ENCODE measurements at regions not wholly inside any gene's neighbourhood (a gene's known extent, or its start where the extent isn't known, plus 50 kb on each side); places are given as distances from the start of the nearest gene placed in this dataset.

GRCh38 chr13:107459430-107459829 is 755.9 kb downstream of the LIG4 start:
- Histone ChIP-seq H3K4me3 (no peak overlapping the region), H3K27ac (no peak overlapping the region), H3K4me2 (no peak overlapping the region), H3K36me3 (no peaks in the 10 kb centered on the region), H3K9ac (no peak overlapping the region), H3K9me3 (no peaks in the 10 kb centered on the region), H3K4me1 (no peaks in the 10 kb centered on the region), H3K27me3 (no peaks in the 10 kb centered on the region), H4K20me1 (no peaks in the 10 kb centered on the region)
- no peak for TF ChIP-seq Cebpa-rat (IDR thresholded peaks at IDR 0.05)

GRCh38 chr13:107458269-107458668 is 757.1 kb downstream of the LIG4 start:
- H4K20me1 ChIP-seq = no peaks in the 10 kb centered on the region
- peaks cover 6% of the 10 kb centered on the region for H3K9me3 ChIP-seq
- no peak overlapping the region for H3K4me3 ChIP-seq
- no peak overlapping the region for H3K4me2 ChIP-seq
- TF ChIP-seq Cebpa-rat (IDR thresholded peaks at IDR 0.05) = no peak
- H3K4me1 ChIP-seq = no peaks in the 10 kb centered on the region
- no peaks in the 10 kb centered on the region for H3K36me3 ChIP-seq
- H3K27me3 ChIP-seq = no peaks in the 10 kb centered on the region
- no peak overlapping the region for H3K9ac ChIP-seq
- no peak overlapping the region for H3K27ac ChIP-seq

DNA sequence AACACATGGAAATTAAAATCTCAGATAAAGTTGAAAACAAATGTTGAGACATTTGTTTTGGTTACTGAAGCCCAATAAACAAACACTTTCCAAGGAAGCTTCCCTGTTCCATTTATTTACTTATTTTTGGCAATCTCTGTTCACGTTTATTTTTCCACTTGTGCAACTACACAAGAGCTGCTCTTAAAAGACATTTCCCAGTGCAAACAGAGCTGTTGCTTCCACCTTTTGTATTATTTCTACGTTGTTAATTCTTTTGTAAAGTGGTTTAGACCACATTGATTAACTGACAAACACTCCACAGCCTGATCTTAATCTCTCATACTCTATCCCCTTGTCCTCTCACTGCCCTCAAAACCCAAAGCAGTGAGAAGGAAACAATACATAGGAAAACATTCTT is 757.6 kb downstream of the LIG4 start:
- Histone ChIP-seq H3K27ac (no peak overlapping the region), H3K36me3 (no peaks in the 10 kb centered on the region), H4K20me1 (no peaks in the 10 kb centered on the region), H3K27me3 (no peaks in the 10 kb centered on the region), H3K9me3 (peaks cover 12% of the 10 kb centered on the region), H3K4me3 (no peak overlapping the region), H3K4me2 (no peak overlapping the region), H3K4me1 (no peaks in the 10 kb centered on the region), H3K9ac (no peak overlapping the region)
- no peak for TF ChIP-seq Cebpa-rat (IDR thresholded peaks at IDR 0.05)

GRCh38 chr13:107456431-107456830 is 758.9 kb downstream of the LIG4 start:
- Histone ChIP-seq H3K4me2 (no peak overlapping the region), H3K36me3 (no peaks in the 10 kb centered on the region), H4K20me1 (no peaks in the 10 kb centered on the region), H3K9ac (no peak overlapping the region), H3K9me3 (peaks cover 17% of the 10 kb centered on the region), H3K4me3 (no peak overlapping the region), H3K27ac (no peak overlapping the region), H3K4me1 (no peaks in the 10 kb centered on the region), H3K27me3 (no peaks in the 10 kb centered on the region)
- TF ChIP-seq Cebpa-rat (IDR thresholded peaks at IDR 0.05) = no peak

GRCh38 chr13:107452833-107453232 is 762.5 kb downstream of the LIG4 start:
- TF ChIP-seq Cebpa-rat (IDR thresholded peaks at IDR 0.05) = no peak
- H3K27ac ChIP-seq = no peak overlapping the region

GRCh38 chr13:107450931-107451330 is 764.4 kb downstream of the LIG4 start:
- Histone ChIP-seq H4K20me1 (no peaks in the 10 kb centered on the region), H3K27ac (no peak overlapping the region), H3K9ac (no peak overlapping the region), H3K9me3 (peaks cover 17% of the 10 kb centered on the region), H3K27me3 (no peaks in the 10 kb centered on the region; the same call in 1 of the 2 replicates), H3K4me3 (no peak overlapping the region), H3K36me3 (no peaks in the 10 kb centered on the region), H3K4me2 (no peak overlapping the region), H3K4me1 (no peaks in the 10 kb centered on the region)
- TF ChIP-seq Cebpa-rat (IDR thresholded peaks at IDR 0.05) = no peak

More at GRCh38 chr13:107452833-107453232, 762.5 kb downstream of the LIG4 start:
- H3K4me2 ChIP-seq = no peak overlapping the region
- H3K36me3 ChIP-seq = no peaks in the 10 kb centered on the region
- no peaks in the 10 kb centered on the region for H3K4me1 ChIP-seq
- H3K9ac ChIP-seq = no peak overlapping the region
- H3K4me3 ChIP-seq = no peak overlapping the region
- no peaks in the 10 kb centered on the region for H4K20me1 ChIP-seq
- no peaks in the 10 kb centered on the region; the same call in 1 of the 2 replicates for H3K27me3 ChIP-seq
- peaks cover 17% of the 10 kb centered on the region for H3K9me3 ChIP-seq

- Histone ChIP-seq H3K9ac (no peak overlapping the region), H3K9me3 (peaks cover 17% of the 10 kb centered on the region), H3K4me1 (no peaks in the 10 kb centered on the region), H3K27ac (no peak overlapping the region), H3K27me3 (no peaks in the 10 kb centered on the region; the same call in 1 of the 2 replicates), H3K36me3 (no peaks in the 10 kb centered on the region), H3K4me2 (no peak overlapping the region), H4K20me1 (no peaks in the 10 kb centered on the region), H3K4me3 (no peak overlapping the region)
- TF ChIP-seq Cebpa-rat (IDR thresholded peaks at IDR 0.05) = no peak
Measured at GRCh38 chr13:107450431-107450830, 764.9 kb downstream of the LIG4 start.

- no peak for TF ChIP-seq Cebpa-rat (IDR thresholded peaks at IDR 0.05)
- H3K9me3 ChIP-seq = peaks cover 4% of the 10 kb centered on the region
- no peak overlapping the region for H3K9ac ChIP-seq
- H3K4me3 ChIP-seq = no peak overlapping the region
- no peaks in the 10 kb centered on the region for H3K36me3 ChIP-seq
- H3K4me2 ChIP-seq = no peak overlapping the region
- no peak overlapping the region for H3K27ac ChIP-seq
- H3K4me1 ChIP-seq = no peaks in the 10 kb centered on the region
- no peaks in the 10 kb centered on the region for H4K20me1 ChIP-seq
- no peaks in the 10 kb centered on the region; the same call in 1 of the 2 replicates for H3K27me3 ChIP-seq
Measured at GRCh38 chr13:107447591-107447990, 767.7 kb downstream of the LIG4 start.

DNA sequence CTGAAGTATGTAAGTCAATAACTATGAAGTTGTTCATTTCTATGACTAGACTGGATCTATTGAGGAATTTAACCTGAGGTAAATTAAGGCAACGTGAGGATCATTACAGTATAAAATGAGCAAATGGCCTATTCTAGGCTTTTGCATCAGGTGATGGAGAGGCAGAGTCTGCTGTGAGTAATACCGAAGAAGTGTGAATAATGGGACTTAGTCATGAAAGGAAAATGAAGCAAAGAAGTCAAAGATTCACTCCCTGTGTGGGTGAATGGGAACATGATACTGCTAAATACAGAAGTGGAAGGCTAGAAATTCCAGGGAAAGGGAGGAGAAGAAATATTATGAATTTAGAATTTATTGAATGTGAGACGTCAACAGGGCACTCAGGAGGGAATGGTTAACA is 774.1 kb downstream of the LIG4 start:
- Histone ChIP-seq H3K9me3 (no peaks in the 10 kb centered on the region), H3K27ac (no peak overlapping the region), H3K9ac (no peak overlapping the region), H3K4me1 (no peaks in the 10 kb centered on the region), H3K36me3 (no peaks in the 10 kb centered on the region), H3K4me2 (no peak overlapping the region), H4K20me1 (no peaks in the 10 kb centered on the region), H3K4me3 (no peak overlapping the region), H3K27me3 (no peaks in the 10 kb centered on the region)
- TF ChIP-seq Cebpa-rat (IDR thresholded peaks at IDR 0.05) = no peak

- Histone ChIP-seq H3K27ac (no peak overlapping the region), H3K9me3 (no peaks in the 10 kb centered on the region), H3K4me1 (no peaks in the 10 kb centered on the region), H4K20me1 (no peaks in the 10 kb centered on the region), H3K27me3 (no peaks in the 10 kb centered on the region), H3K4me3 (no peak overlapping the region), H3K4me2 (no peak overlapping the region), H3K36me3 (no peaks in the 10 kb centered on the region), H3K9ac (no peak overlapping the region)
- TF ChIP-seq Cebpa-rat (IDR thresholded peaks at IDR 0.05) = no peak
Measured at GRCh38 chr13:107438251-107438650, 777.1 kb downstream of the LIG4 start.

GRCh38 chr13:107434347-107434746 is 781.0 kb downstream of the LIG4 start:
- Histone ChIP-seq H3K27me3 (no peaks in the 10 kb centered on the region), H4K20me1 (no peaks in the 10 kb centered on the region), H3K36me3 (no peaks in the 10 kb centered on the region), H3K4me2 (no peak overlapping the region), H3K27ac (no peak overlapping the region), H3K9me3 (no peaks in the 10 kb centered on the region), H3K4me3 (no peak overlapping the region), H3K9ac (no peak overlapping the region), H3K4me1 (no peaks in the 10 kb centered on the region)
- TF ChIP-seq Cebpa-rat (IDR thresholded peaks at IDR 0.05) = no peak
